SK-N-SH treated with all-trans-retinoic acid at 6 μM for 48 hours (cell line): ENCODE measurements at regions not wholly inside any gene's neighbourhood (a gene's known extent, or its start where the extent isn't known, plus 50 kb on each side); places are given as distances from the start of the nearest gene placed in this dataset.

Experiments
- ATAC-seq: fragments of 200-7000 bp; cut with Tn5 transposase; 3 replicates; pipeline ENCODE4 v1.9.1; 2020; ENCODE audit warnings: mild to moderate bottlenecking, moderate library complexity
- ARNTL ChIP-seq: fragments of 450-650 bp; formaldehyde crosslinking; IDR thresholded peaks from 2 replicates; pipeline ENCODE4 v1.5.0; 2020; ENCODE audit warnings: low read depth, mild to moderate bottlenecking, moderate library complexity, borderline replicate concordance
- BACH2 ChIP-seq: fragments of 250-450 bp; sonication (Bioruptor Pico); IDR thresholded peaks from 2 replicates; pipeline ENCODE4 v1.9.0; 2021; ENCODE audit warnings: mild to moderate bottlenecking, borderline replicate concordance
- CREB5 ChIP-seq: fragments of 250-450 bp; sonication (Bioruptor Pico); IDR thresholded peaks from 2 replicates; pipeline ENCODE4 v1.5.1; 2020; ENCODE audit warnings: low read depth, mild to moderate bottlenecking, moderate library complexity
- CSDC2 ChIP-seq: fragments of 250-450 bp; sonication (Bioruptor Pico); IDR thresholded peaks from 2 replicates; pipeline ENCODE4 v1.5.0; 2020; ENCODE audit warnings: mild to moderate bottlenecking, moderate library complexity
- GLIS3 ChIP-seq: fragments of 250-450 bp; sonication (Bioruptor Pico); IDR thresholded peaks from 2 replicates; pipeline ENCODE4 v1.5.0; 2020; ENCODE audit warnings: mild to moderate bottlenecking, moderate library complexity
- ISL1 ChIP-seq: fragments of 250-450 bp; sonication (Bioruptor Pico); IDR thresholded peaks from 2 replicates; pipeline ENCODE4 v2.1.2; 2022; ENCODE audit warnings: mild to moderate bottlenecking, moderate library complexity
- PATZ1 ChIP-seq: fragments of 250-450 bp; sonication (Bioruptor Pico); IDR thresholded peaks from 2 replicates; pipeline ENCODE4 v1.8.0; 2020; ENCODE audit warnings: mild to moderate bottlenecking, moderate library complexity, borderline replicate concordance
- POU6F1 ChIP-seq: fragments of 250-450 bp; sonication (Bioruptor Pico); IDR thresholded peaks from 2 replicates; pipeline ENCODE4 v1.8.0; 2021; ENCODE audit warnings: low read depth, mild to moderate bottlenecking, moderate library complexity, borderline replicate concordance
- PPARA ChIP-seq: fragments of 250-450 bp; sonication (Bioruptor Pico); IDR thresholded peaks from 2 replicates; pipeline ENCODE4 v1.5.0; 2020; ENCODE audit warnings: mild to moderate bottlenecking, borderline replicate concordance
- RARB ChIP-seq: fragments of 250-450 bp; sonication (Bioruptor Pico); IDR thresholded peaks from 2 replicates; pipeline ENCODE4 v1.8.0; 2021; ENCODE audit warnings: mild to moderate bottlenecking, moderate library complexity
- SNAI2 ChIP-seq: fragments of 250-450 bp; sonication (Bioruptor Pico); IDR thresholded peaks from 2 replicates; pipeline ENCODE4 v1.5.0; 2020; ENCODE audit warnings: mild to moderate bottlenecking, moderate library complexity
- ZC3H10 ChIP-seq: fragments of 250-450 bp; sonication (Bioruptor Pico); IDR thresholded peaks from 2 replicates; pipeline ENCODE4 v1.5.1; 2021; ENCODE audit warnings: mild to moderate bottlenecking, moderate library complexity
- ZFP3 ChIP-seq: fragments of 250-450 bp; sonication (Bioruptor Pico); IDR thresholded peaks from 2 replicates; pipeline ENCODE4 v1.5.0; 2020; ENCODE audit warnings: mild to moderate bottlenecking, moderate library complexity
- ZFP30 ChIP-seq: fragments of 450-650 bp; formaldehyde crosslinking; IDR thresholded peaks from 2 replicates; pipeline ENCODE4 v1.5.0; 2022; ENCODE audit warnings: mild to moderate bottlenecking, moderate library complexity
- ZNF565 ChIP-seq: fragments of 450-650 bp; formaldehyde crosslinking; conservative IDR thresholded peaks from 2 replicates; pipeline ENCODE4 v1.5.0; 2020; ENCODE audit warnings: low read depth, mild to moderate bottlenecking, moderate library complexity
- ZNF70 ChIP-seq: fragments of 450-650 bp; formaldehyde crosslinking; IDR thresholded peaks from 2 replicates; pipeline ENCODE4 v1.5.0; 2020; ENCODE audit warnings: mild to moderate bottlenecking, moderate library complexity
- TF ChIP-seq, protein P1 (sequence below): fragments of 250-450 bp; sonication (Bioruptor Pico); IDR thresholded peaks from 2 replicates; pipeline ENCODE4 v1.5.1; 2021; ENCODE audit warnings: mild to moderate bottlenecking, moderate library complexity

DNA sequence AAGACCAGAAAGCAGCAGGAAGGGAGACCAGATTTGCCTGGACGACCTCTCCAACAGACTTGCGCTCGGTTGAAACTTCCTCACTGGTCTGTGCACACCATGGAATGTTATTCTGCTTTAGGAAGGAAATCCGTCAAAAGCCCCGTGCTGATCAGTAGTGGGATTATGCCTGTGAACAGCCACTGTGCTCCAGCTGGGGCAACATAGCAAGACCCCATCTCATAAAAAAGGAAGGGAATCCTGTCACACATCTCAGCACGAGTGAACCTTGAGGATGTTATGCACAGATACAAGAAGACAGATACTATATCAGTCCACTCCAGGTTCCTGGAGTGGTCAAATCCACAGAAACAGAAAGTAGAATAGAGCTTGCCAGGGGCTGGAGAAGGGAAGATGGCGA lies 86.9 kb upstream of the FOXC1 start:
- TF ChIP-seq RARB (CRISPR knock-in tag) (no peak), ZC3H10 (CRISPR knock-in tag) (no peak), ZFP30 (CRISPR knock-in tag) (no peak), PATZ1 (CRISPR knock-in tag) (no peak), GLIS3 (CRISPR knock-in tag) (no peak)
- no peak for ATAC-seq

DNA sequence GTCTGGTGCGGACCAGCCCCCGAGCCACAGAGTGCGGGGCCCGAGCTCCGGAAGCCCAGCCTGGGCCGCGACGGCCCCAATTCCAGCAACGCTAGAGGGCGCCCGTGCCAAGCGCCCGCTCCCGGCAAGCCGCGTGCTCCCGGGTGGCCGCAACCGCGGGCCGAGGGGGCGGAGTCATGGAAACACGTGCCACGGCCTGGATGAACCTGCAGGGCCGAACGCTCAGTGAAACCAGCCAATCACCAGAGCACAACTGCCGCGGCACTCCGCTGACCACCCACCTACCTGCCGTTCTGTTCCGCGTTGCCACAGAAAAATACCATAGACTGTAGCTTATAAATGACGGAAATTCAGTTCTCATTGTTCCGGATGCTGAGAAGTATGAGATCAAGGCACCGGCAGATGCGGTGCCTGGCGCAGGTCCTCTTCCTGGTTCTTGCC lies 85.7 kb upstream of the FOXC1 start:
- peak; percentile 87 for ATAC-seq
- TF ChIP-seq ISL1 (CRISPR knock-in tag) (no peak), POU6F1 (CRISPR knock-in tag) (no peak), ZNF565 (CRISPR knock-in tag) (no peak), CREB5 (no peak)

- no peak for ATAC-seq
- TF ChIP-seq RARB (CRISPR knock-in tag) (no peak), ZNF565 (CRISPR knock-in tag) (no peak), ZNF70 (no peak), POU6F1 (CRISPR knock-in tag) (no peak), ZFP3 (no peak), CSDC2 (CRISPR knock-in tag) (no peak), ZFP30 (CRISPR knock-in tag) (no peak), GLIS3 (CRISPR knock-in tag) (no peak), SNAI2 (CRISPR knock-in tag) (no peak)
- TF ChIP-seq, all 23 proteins: peak for 0
These were observed 84.2 kb upstream of the FOXC1 start for GRCh38 chr6:1525364-1526038.

DNA sequence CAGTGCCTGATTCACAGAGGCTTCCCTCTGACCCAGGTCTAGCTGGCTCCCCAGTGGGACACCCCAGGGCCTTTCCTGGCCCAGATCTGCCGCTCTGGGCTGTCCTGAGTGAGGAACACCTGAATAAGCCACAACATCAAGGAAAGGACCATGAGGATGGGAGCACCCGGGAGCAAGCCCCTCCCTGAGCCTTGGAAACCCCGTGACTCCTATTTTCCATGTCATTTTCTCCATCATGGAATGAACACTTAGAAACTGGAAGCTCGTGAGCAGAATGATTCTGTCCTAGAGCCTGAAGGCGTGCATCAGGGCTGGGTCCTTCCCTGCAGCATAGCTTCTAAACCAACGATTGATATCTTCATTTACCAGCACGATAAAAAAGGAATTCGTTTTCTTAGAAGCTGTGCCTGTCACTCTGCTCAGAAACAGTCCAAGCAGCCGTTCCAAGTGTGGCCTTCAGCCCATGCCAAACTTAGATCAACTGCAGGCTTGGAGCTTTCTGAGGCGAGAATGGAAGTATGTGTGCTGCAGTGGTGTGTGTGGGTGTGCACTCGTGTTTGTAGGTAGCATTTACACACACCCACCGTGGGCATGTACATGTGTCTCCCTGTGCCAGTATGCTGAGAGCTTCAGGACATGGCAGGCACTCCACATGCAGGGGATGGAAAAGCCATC lies 83.2 kb upstream of the FOXC1 start:
- TF ChIP-seq BACH2 (CRISPR knock-in tag) (no peak), PPARA (CRISPR knock-in tag) (no peak), POU6F1 (CRISPR knock-in tag) (no peak), SNAI2 (CRISPR knock-in tag) (no peak), ARNTL (CRISPR knock-in tag) (no peak)
- TF ChIP-seq, protein P1, sequence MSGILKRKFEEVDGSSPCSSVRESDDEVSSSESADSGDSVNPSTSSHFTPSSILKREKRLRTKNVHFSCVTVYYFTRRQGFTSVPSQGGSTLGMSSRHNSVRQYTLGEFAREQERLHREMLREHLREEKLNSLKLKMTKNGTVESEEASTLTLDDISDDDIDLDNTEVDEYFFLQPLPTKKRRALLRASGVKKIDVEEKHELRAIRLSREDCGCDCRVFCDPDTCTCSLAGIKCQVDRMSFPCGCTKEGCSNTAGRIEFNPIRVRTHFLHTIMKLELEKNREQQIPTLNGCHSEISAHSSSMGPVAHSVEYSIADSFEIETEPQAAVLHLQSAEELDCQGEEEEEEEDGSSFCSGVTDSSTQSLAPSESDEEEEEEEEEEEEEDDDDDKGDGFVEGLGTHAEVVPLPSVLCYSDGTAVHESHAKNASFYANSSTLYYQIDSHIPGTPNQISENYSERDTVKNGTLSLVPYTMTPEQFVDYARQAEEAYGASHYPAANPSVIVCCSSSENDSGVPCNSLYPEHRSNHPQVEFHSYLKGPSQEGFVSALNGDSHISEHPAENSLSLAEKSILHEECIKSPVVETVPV (CRISPR knock-in tag) = no peak
- no peak for ATAC-seq
